Gastrocnemius medialis (tissue), 4 donors: ENCODE measurements at regions not wholly inside any gene's neighbourhood (a gene's known extent, or its start where the extent isn't known, plus 50 kb on each side); places are given as distances from the start of the nearest gene placed in this dataset.
"Not testable (repeated sequence)": the region's sequence is repeated elsewhere in the genome, so short reads cannot be mapped to it uniquely, and the experiment has no call there.

Experiments
- ATAC-seq, 2 donors: fragments of 150-250 bp; one replicate each; pipeline ENCODE4 v1.9.1; 2016
- DNase-seq, 2 donors: peaks; one replicate each; pipeline ENCODE4 v3.0.0-alpha.2; 2019
- H3K27ac ChIP-seq, 4 donors: fragments of 200-600 bp; sonication (generic); 1 replicate in 1 of 4; 2 replicates in 3 of 4; pipeline ENCODE4 v1.5.1; 2016 to 2018; ENCODE audit warnings: mild to moderate bottlenecking in 2 of 4, moderate library complexity in 1 of 4
- H3K27me3 ChIP-seq, 3 donors: fragments of 200-600 bp; sonication (generic) in 2 of 3; 1 replicate in 1 of 3; 2 replicates in 2 of 3; pipeline versions ENCODE4 v1.5.1 to v1.6.0; 2016 to 2019; ENCODE audit warnings: mild to moderate bottlenecking in 1 of 3, moderate library complexity in 1 of 3
- H3K36me3 ChIP-seq, 2 donors: fragments of 200-600 bp; sonication (generic) in 1 of 2; one replicate each; pipeline ENCODE4 v1.5.1; 2017 to 2018
- H3K4me1 ChIP-seq, 2 donors: fragments of 200-600 bp; sonication (generic) in 1 of 2; one replicate each; pipeline ENCODE4 v1.5.1; 2016 to 2017; ENCODE audit warnings: mild to moderate bottlenecking in 2 of 2
- H3K4me3 ChIP-seq, 4 donors: fragments of 200-600 bp; sonication (generic) in 3 of 4; 1 replicate in 1 of 4; 2 replicates in 3 of 4; pipeline ENCODE4 v1.5.1; 2016 to 2019; ENCODE audit warnings: mild to moderate bottlenecking in 2 of 4
- H3K9me3 ChIP-seq, 3 donors: fragments of 200-600 bp; sonication (generic) in 2 of 3; 1 replicate in 1 of 3; 2 replicates in 2 of 3; pipeline ENCODE4 v1.5.1; 2016 to 2019
- CTCF ChIP-seq, 5 experiments: fragments of 450-650 bp in 3 of 5; fragments of 200-600 bp in 2 of 5; sonication (generic) in 2 of 5; IDR thresholded peaks in 4 of 5; conservative IDR thresholded peaks in 1 of 5; 1 replicate in 4 of 5; 2 replicates in 1 of 5; pipeline ENCODE4 v1.5.1; 2016 to 2019; ENCODE audit warnings: antibody characterized with exemption in 5 of 5, mild to moderate bottlenecking in 3 of 5, moderate library complexity in 3 of 5
- POLR2A ChIP-seq, 2 donors: fragments of 450-650 bp; IDR thresholded peaks; one replicate each; pipeline ENCODE4 v1.6.1; 2017; ENCODE audit warnings: antibody characterized with exemption in 2 of 2, mild to moderate bottlenecking in 2 of 2, moderate library complexity in 2 of 2
- in situ Hi-C, 4 donors: fragments of 200-750 bp; cut with MboI; loops; one replicate each; pipeline versions ENCODE4 v1.15.0 to v1.8.0; 2017; ENCODE audit warnings: low sequenced_read_pairs in 4 of 4
- intact Hi-C: fragments of 100-400 bp; cut with DNase I; formaldehyde crosslinking; loops from one replicate; pipeline ENCODE4 v1.15.1; 2023; ENCODE audit warnings: low total_unique reads

- peaks cover 8 to 13% of the 10 kb centered on the region in 2 donors for H3K4me1 ChIP-seq
- TF ChIP-seq CTCF (IDR thresholded peaks at IDR 0.05 in 4 of 5, conservative IDR thresholded peaks at IDR 0.05 in 1 of 5): no peak
- TF ChIP-seq POLR2A (IDR thresholded peaks at IDR 0.05): peak in 1 of 2 donors; percentile 10
- H3K9me3 ChIP-seq: no peaks in the 10 kb centered on the region
- no peaks in the 10 kb centered on the region for H3K27me3 ChIP-seq
- peak overlapping the region in 3 of 4 donors; percentile 14 to 26 (median 20) for H3K4me3 ChIP-seq
- in situ Hi-C loops: no loop called here
- intact Hi-C loops: loop anchor here (10.0 kb wide), 1 partner anchor 416 kb away; the partner anchor contains the start of gene CDYL
- H3K36me3 ChIP-seq: no peaks in the 10 kb centered on the region
- DNase-seq: peak in 1 of 2 donors; percentile 39
- peak; percentile 24 to 40 for ATAC-seq
- H3K27ac ChIP-seq: peak overlapping the region; percentile 93 to 99 (median 94)
Measured at GRCh38 chr6:4359108-4359730, 223.8 kb upstream of the ECI2 start.

DNA sequence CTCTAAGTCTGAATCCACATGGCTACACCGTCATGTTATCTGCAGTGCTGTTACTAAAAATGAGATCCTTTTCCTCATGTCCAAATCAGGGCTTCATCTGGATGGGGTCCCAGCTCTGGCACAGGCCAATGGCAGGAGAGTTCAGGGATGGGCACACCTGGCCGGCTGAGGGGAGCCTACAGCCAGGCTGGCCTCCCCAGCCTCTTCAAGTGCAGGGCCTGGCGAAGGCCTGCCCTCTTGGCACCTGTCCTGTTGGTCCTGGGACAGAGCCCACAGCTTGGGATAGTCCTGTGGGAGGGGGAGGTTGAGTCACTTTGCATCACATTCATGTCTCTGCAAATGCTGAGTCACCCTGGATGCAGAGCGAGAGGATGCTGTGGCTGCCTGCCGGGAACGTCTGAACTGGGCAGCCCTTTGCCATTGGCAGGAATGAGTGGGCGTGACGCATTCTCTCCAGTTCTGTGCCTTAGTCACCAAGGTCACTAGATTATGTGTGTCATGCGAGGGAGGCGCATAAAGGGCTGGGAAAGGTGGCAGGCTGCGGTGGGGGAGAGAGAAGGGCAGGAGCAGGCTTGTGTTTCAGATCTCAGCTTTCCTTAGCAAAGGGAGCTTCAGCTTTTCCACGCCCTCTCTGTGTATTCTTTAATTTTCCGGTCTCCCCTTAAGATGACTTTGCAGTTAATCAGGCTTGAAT, 223.2 kb upstream of the ECI2 start:
- DNase-seq: peak; percentile 96 to 99
- intact Hi-C loops (loop anchor here (1.0 to 10.0 kb wide), 2 partner anchors 46 to 416 kb away; partner anchors contain the start of gene CDYL), in situ Hi-C loops (no loop called here)

DNA sequence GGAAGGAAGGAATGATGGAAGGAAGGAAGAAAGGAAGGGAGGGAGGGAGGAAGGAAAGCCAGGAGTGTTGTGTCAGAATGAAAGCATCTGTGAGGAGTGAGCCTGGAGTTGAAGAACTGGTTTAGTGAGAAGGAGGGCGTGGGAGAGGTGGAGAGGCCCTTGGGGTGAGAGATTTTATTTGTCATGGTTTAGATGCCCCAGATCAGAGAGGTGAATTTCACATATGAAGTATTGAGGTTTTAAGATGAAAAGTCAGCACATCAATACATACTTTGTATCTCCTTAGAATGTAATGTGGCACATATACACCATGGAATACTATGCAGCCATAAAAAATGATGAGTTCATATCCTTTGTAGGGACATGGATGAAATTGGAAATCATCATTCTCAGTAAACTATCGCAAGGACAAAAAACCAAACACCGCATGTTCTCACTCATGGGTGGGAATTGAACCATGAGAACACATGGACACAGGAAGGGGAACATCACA, 222.3 kb upstream of the ECI2 start:
- Histone ChIP-seq H3K27ac (peak overlapping the region; percentile 93 to 99 (median 94)), H3K4me1 (peaks cover 8 to 13% of the 10 kb centered on the region in 2 donors)
- ATAC-seq, H3K4me3 ChIP-seq, in situ Hi-C loops, H3K36me3 ChIP-seq, H3K27me3 ChIP-seq, H3K9me3 ChIP-seq, DNase-seq: not testable (repeated sequence)
- intact Hi-C loops: loop anchor here (1.0 to 10.0 kb wide), 2 partner anchors 47 to 417 kb away; partner anchors contain the start of gene CDYL

More for the DNA sequence above, 223.2 kb upstream of the ECI2 start:
- Histone ChIP-seq H3K27me3 (no peaks in the 10 kb centered on the region), H3K36me3 (no peaks in the 10 kb centered on the region), H3K9me3 (no peaks in the 10 kb centered on the region), H3K4me1 (peaks cover 8 to 13% of the 10 kb centered on the region in 2 donors), H3K27ac (peak overlapping the region; percentile 93 to 99 (median 94)), H3K4me3 (peak overlapping the region in 3 of 4 donors; percentile 14 to 26 (median 20))
- no peak for TF ChIP-seq CTCF (IDR thresholded peaks at IDR 0.05 in 4 of 5, conservative IDR thresholded peaks at IDR 0.05 in 1 of 5)
- TF ChIP-seq POLR2A (IDR thresholded peaks at IDR 0.05): peak; percentile 46 to 84
- ATAC-seq: peak; percentile 91 to 96

DNA sequence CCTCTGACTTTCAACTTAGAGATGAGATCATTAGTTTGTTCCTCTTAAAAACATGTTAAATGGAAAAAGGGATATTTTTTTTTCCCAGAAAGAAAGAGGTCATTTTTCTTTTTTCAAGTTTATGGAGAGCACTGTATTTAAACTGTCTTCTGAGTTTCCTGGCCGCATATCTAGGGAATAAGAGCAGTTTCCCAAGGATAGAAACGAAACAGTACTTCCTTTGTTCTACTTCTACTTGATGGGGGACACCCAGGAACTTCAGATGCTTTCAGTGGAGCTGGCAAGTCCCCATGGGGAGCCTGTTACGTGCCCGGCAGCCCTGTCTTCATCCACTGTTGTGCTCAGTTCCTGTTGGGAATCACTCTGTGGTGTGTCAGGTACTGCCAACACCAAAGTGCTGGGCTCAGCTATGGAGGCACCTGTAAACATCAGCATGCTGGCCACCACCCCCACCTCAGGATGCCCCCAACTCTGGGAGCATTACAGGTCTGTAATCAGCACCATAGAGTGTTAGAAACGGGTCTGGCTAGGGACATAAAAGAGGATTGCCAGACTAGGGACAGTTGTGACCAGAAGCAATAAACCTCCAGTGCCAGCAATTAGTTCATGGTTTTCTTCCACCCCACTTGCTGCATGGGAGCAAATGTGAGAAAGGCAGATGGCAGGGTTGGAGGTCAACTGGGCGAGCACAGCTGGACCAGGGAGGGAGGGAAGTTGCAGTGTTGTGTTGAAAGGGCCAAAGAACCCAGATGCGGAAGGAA, 221.7 kb upstream of the ECI2 start:
- Histone ChIP-seq H3K27ac (peak overlapping the region; percentile 35 to 99 (median 94)), H3K36me3 (no peaks in the 10 kb centered on the region), H3K4me1 (peaks cover 13 to 14% of the 10 kb centered on the region in 2 donors), H3K27me3 (no peaks in the 10 kb centered on the region), H3K4me3 (no peak overlapping the region), H3K9me3 (no peaks in the 10 kb centered on the region)
- no peak for DNase-seq
- TF ChIP-seq CTCF (IDR thresholded peaks at IDR 0.05 in 4 of 5, conservative IDR thresholded peaks at IDR 0.05 in 1 of 5) (no peak), POLR2A (IDR thresholded peaks at IDR 0.05) (no peak)
- no peak for ATAC-seq
- intact Hi-C loops (loop anchor here (10.0 kb wide), 1 partner anchor 418 kb away; the partner anchor contains the start of gene CDYL), in situ Hi-C loops (no loop called here)
